GM06990 (cell line): ENCODE measurements at regions not wholly inside any gene's neighbourhood (a gene's known extent, or its start where the extent isn't known, plus 50 kb on each side); places are given as distances from the start of the nearest gene placed in this dataset.

Experiments used
- DNase-seq: peaks from one replicate; pipeline ENCODE4 v3.0.0-alpha.2; 2011; ENCODE audit not compliant: insufficient read length; ENCODE audit errors: extremely low read depth
- H3K27me3 ChIP-seq: replicated peaks from 2 replicates; pipeline ENCODE4 v1.6.0; 2011; ENCODE audit warnings: low read length; ENCODE audit not compliant: control insufficient read depth, insufficient read depth
- H3K36me3 ChIP-seq: 2 replicates; pipeline ENCODE4 v1.5.1; 2011; ENCODE audit warnings: low read length; ENCODE audit not compliant: control insufficient read depth, insufficient read depth
- H3K4me3 ChIP-seq: replicated peaks from 2 replicates; pipeline ENCODE4 v1.5.1; 2011; ENCODE audit warnings: low read depth, mild to moderate bottlenecking, control low read depth, low read length
- CTCF ChIP-seq: IDR thresholded peaks from 2 replicates; pipeline ENCODE4 v1.5.1; 2011; ENCODE audit warnings: low read length, control low read depth, mild to moderate bottlenecking, inconsistent platforms; ENCODE audit not compliant: insufficient read depth, poor library complexity, severe bottlenecking

DNA sequence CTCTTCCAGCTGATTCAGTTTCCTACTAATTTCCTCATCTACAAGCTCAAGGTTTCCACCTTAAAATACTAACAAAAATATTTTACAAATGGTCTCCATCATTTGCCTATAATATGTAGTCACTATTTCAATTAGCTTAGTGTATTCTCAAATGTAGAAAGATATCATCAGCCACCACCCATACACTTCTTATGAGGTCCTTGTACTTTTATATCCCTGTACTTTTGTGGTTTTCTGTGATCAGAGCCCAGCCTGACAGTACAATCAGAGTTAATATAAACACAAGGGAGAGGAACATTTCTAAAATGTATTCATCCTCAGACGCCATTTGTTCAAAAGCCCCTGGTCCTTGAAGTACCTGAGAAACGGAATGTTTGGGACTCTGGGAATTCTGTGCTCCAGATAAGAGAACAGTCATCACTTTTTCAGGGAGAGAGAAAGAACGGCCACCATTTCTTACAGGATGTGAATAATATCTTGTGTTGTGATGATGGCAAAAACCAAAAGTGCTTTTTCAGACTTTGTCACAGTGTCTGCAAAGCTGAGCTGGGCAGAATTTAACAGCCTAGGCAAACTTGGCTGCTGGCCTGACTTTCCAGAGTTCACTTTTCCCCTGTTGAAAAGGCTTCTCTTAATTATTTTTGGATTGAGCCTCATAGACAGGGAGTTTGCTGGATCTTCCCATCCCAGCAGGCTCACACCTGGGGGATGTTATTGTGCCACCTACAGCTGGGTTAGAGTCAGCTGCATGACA, 361.7 kb upstream of the ACVR2A start:
- Histone ChIP-seq H3K4me3 (no peak overlapping the region), H3K36me3 (no peaks in the 10 kb centered on the region), H3K27me3 (no peaks in the 10 kb centered on the region)
- DNase-seq, result no peak
- no peak for TF ChIP-seq CTCF

DNA sequence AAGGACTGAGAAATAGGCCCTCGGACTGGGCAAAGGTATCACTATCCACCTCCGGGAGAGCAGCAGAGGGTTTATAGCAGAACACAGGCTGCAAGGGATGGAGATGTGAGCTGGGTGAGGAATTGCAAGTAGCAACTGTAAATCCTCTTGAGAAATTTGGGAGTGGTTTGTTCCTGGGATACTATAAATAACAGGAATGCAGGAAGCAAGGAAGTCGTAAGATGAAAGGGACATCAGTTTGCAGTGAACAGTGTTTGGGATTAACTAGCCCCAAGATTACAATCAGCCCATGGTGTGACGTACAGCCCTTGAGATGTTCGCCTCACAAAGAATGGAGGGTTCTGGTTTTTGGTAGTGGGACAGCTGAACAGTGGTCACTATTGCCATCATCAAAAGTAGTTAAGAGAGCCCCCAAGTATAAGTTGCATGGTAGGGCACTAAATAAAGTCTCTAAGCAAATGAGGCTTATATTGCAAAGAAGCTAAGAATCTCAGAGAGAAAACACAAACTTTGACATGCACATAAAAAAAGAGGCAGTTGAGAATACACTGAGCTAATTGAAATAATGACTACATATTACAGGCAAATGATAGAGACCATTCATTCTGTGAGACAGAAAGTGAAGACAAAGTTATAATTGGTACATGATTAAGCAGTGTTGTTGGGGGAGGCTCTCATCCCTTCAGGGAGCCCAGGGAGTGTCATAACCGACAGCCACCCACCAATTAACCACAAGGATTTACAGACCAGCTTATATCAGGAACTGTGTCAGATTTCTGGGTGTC, 362.5 kb upstream of the ACVR2A start:
- DNase-seq, result no peak
- TF ChIP-seq CTCF, result no peak
- Histone ChIP-seq H3K4me3 (no peak overlapping the region), H3K27me3 (no peaks in the 10 kb centered on the region), H3K36me3 (no peaks in the 10 kb centered on the region)

GRCh38 chr2:147479358-147479757, 365.5 kb upstream of the ACVR2A start:
- Histone ChIP-seq H3K27me3 (no peaks in the 10 kb centered on the region), H3K36me3 (no peaks in the 10 kb centered on the region), H3K4me3 (no peak overlapping the region)
- no peak for DNase-seq
- no peak for TF ChIP-seq CTCF

- Histone ChIP-seq H3K36me3 (no peaks in the 10 kb centered on the region), H3K27me3 (no peaks in the 10 kb centered on the region), H3K4me3 (no peak overlapping the region)
- no peak for TF ChIP-seq CTCF
- no peak for DNase-seq
These were observed 371.8 kb upstream of the ACVR2A start for GRCh38 chr2:147473075-147473474.

- H3K36me3 ChIP-seq, result no peaks in the 10 kb centered on the region
- no peak for DNase-seq
- H3K4me3 ChIP-seq, result no peak overlapping the region
- H3K27me3 ChIP-seq, result no peaks in the 10 kb centered on the region
- no peak for TF ChIP-seq CTCF
These were observed 373.7 kb upstream of the ACVR2A start for GRCh38 chr2:147471126-147471525.
